Adrenal gland (tissue), 9 donors: ENCODE measurements at regions not wholly inside any gene's neighbourhood (a gene's known extent, or its start where the extent isn't known, plus 50 kb on each side); places are given as distances from the start of the nearest gene placed in this dataset.

Experiments
- DNase-seq, 7 donors: peaks; one replicate each; pipeline ENCODE4 v3.0.0-alpha.2; 2019 to 2020
- H3K27ac ChIP-seq, 5 donors: fragments of 200-600 bp; sonication (generic) in 4 of 5; 1 replicate in 3 of 5; 2 replicates in 2 of 5; pipeline versions ENCODE4 v1.5.1 to v1.8.0; 2016 to 2020; ENCODE audit warnings: mild to moderate bottlenecking in 1 of 5
- H3K27me3 ChIP-seq: fragments of 200-600 bp; 2 replicates; pipeline ENCODE4 v1.8.0; 2021
- H3K36me3 ChIP-seq, 2 donors: fragments of 200-600 bp; replicated peaks in 1 of 2; 1 replicate in 1 of 2; 2 replicates in 1 of 2; pipeline versions ENCODE4 v1.5.1 to v1.8.0; 2018 to 2022
- H3K4me1 ChIP-seq, 2 donors: fragments of 200-600 bp; replicated peaks in 1 of 2; 1 replicate in 1 of 2; 2 replicates in 1 of 2; pipeline versions ENCODE4 v1.5.1 to v1.8.0; 2018 to 2021
- H3K4me3 ChIP-seq, 4 donors: fragments of 200-600 bp; sonication (generic) in 3 of 4; one replicate each; pipeline ENCODE4 v1.5.1; 2016 to 2018
- H3K9me3 ChIP-seq, 3 donors: fragments of 200-600 bp; sonication (generic) in 1 of 3; replicated peaks in 1 of 3; 1 replicate in 2 of 3; 2 replicates in 1 of 3; pipeline versions ENCODE4 v1.5.1 to v1.8.0; 2016 to 2021
- POLR2A ChIP-seq, 2 donors: fragments of 450-650 bp; IDR thresholded peaks; one replicate each; pipeline ENCODE4 v1.6.1; 2017; ENCODE audit warnings: antibody characterized with exemption in 2 of 2, mild to moderate bottlenecking in 2 of 2, moderate library complexity in 1 of 2
- WGBS, 4 donors: extraction: QIAGEN DNeasy Blood & Tissue Kit in 2 of 4; methylation state at CpG; one replicate each; pipeline versions ENCODE4 v1.1.5 to v1.1.7; 2013 to 2017; 5-methylcytosine and 5-hydroxymethylcytosine counted together
- intact Hi-C, 2 donors: fragments of 100-400 bp; cut with DNase I; formaldehyde crosslinking; loops; one replicate each; pipeline versions ENCODE4 v1.14.1 to v1.15.0; 2022 to 2023
- TF ChIP-seq, protein P1 (sequence below), 6 experiments: fragments of 450-650 bp in 4 of 6; fragments of 200-600 bp in 2 of 6; sonication (generic) in 1 of 6; IDR thresholded peaks; 1 replicate in 5 of 6; 2 replicates in 1 of 6; pipeline versions ENCODE4 v1.5.1 to v1.8.0; 2016 to 2021; ENCODE audit warnings: antibody characterized with exemption in 6 of 6, mild to moderate bottlenecking in 2 of 6, moderate library complexity in 1 of 6
- donor health status: healthy with polysubstance abuse.
- donor health status: Bipolar disorder and iron deficiency.
- donor health status: DM: yes; HTN: yes; CAD: no.
- donor health status: DM: no; HTN: no; CAD: no.
- donor health status: DM: no; HTN: no; CAD: no.

DNA sequence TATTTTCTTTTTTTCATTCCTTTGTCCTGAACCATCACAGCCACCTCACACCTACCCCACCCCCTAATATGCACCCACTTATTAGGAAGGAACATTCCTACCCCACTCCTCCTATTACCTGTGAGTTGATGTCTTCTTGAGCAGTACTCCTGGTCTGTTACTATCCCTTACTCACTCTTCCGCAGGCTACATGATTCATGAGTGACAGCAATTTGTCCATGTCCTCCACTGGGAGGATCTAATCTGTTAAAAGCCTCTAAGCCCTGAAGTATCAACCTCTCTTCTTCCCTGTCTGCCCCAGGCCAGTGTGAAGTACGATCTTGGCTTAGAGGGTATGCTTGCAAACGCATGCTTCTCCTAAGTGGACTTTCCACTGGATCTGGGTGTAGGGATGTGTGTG is 75.6 kb upstream of the RFX8 start:
- no peak for TF ChIP-seq POLR2A (IDR thresholded peaks at IDR 0.05)
- TF ChIP-seq, protein P1, sequence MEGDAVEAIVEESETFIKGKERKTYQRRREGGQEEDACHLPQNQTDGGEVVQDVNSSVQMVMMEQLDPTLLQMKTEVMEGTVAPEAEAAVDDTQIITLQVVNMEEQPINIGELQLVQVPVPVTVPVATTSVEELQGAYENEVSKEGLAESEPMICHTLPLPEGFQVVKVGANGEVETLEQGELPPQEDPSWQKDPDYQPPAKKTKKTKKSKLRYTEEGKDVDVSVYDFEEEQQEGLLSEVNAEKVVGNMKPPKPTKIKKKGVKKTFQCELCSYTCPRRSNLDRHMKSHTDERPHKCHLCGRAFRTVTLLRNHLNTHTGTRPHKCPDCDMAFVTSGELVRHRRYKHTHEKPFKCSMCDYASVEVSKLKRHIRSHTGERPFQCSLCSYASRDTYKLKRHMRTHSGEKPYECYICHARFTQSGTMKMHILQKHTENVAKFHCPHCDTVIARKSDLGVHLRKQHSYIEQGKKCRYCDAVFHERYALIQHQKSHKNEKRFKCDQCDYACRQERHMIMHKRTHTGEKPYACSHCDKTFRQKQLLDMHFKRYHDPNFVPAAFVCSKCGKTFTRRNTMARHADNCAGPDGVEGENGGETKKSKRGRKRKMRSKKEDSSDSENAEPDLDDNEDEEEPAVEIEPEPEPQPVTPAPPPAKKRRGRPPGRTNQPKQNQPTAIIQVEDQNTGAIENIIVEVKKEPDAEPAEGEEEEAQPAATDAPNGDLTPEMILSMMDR (IDR thresholded peaks at IDR 0.05): no peak
- 71 to 95% (median 91%) methylated on average over 3 of the region's 3 CpGs for WGBS, 4 donors

DNA sequence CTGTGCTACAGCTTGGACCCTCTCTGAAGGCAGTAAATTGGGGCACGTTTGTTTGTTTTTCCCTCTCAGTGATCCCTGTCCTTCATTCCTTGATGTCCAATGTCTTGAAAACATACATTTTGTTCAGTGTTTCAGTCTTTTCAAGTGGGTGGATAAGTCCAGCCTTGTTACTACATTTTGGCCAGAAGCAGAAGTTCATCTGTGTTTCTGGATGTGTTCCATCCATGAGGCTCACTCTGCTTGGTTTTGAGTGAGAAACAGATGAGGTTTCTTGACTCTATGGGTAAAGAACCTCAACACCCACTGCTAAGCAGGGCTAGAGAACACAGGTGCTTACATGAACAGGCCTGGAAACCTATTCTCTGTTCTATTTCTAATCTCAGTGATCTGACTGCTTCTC is 74.5 kb upstream of the RFX8 start:
- no peak for DNase-seq
- no peaks in the 10 kb centered on the region for H3K9me3 ChIP-seq
- intact Hi-C loops: no loop called here
- no peaks in the 10 kb centered on the region for H3K36me3 ChIP-seq
- WGBS, 4 donors: 50 to 72% (median 55%) methylated on average over 1 of the region's 1 CpG
- H3K4me1 ChIP-seq: no peaks in the 10 kb centered on the region
- TF ChIP-seq, protein P1 (IDR thresholded peaks at IDR 0.05): no peak
- TF ChIP-seq POLR2A (IDR thresholded peaks at IDR 0.05): no peak
- no peak overlapping the region for H3K27ac ChIP-seq
- H3K27me3 ChIP-seq: no peaks in the 10 kb centered on the region
- H3K4me3 ChIP-seq: no peak overlapping the region

More for the DNA sequence above, 75.6 kb upstream of the RFX8 start:
- Histone ChIP-seq H3K36me3 (no peaks in the 10 kb centered on the region), H3K4me3 (no peak overlapping the region), H3K4me1 (no peaks in the 10 kb centered on the region), H3K27ac (no peak overlapping the region), H3K27me3 (no peaks in the 10 kb centered on the region), H3K9me3 (no peaks in the 10 kb centered on the region)
- intact Hi-C loops: no loop called here
- no peak for DNase-seq

DNA sequence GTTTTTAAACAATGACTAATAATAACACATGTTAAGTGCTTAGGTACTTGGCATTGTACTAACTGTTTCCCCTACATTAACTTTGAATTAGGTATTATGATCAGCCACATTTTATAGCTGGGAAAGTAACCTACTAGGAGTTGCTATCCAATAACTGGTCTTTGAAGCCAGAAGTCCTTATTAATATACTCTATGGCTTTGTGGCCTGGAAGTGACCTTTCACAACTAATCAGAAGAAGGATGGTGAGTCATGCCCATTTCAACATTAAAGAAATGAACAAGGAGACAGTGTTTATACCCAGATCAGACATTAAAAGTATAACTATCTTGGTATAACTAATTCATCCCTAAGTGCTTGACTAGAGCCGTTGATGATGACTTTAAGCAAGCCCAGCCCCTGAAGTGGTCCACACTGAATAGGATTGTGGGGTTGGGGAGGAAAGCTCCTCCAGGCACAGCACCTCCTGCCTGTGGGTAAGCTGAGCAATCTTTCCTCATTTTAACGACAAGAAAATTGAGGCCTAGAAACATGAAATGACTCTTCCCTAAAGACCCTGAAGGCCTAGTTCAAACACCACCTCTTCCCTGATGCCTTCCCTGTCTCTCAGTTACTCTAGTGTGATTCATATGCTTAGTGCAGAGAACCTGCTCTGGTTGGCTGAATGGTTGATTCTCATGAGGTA is 71.6 kb upstream of the RFX8 start:
- TF ChIP-seq, protein P1 (IDR thresholded peaks at IDR 0.05): no peak
- TF ChIP-seq POLR2A (IDR thresholded peaks at IDR 0.05): no peak
- H3K27me3 ChIP-seq: no peaks in the 10 kb centered on the region
- intact Hi-C loops: no loop called here
- no peaks in the 10 kb centered on the region for H3K36me3 ChIP-seq
- H3K9me3 ChIP-seq: peaks cover 0 to 6% (median 0%) of the 10 kb centered on the region in 3 donors
- DNase-seq: no peak
- WGBS, 4 donors: 77 to 84% (median 80%) methylated on average over 2 of the region's 2 CpGs
- no peak overlapping the region for H3K27ac ChIP-seq
- H3K4me1 ChIP-seq: no peaks in the 10 kb centered on the region
- H3K4me3 ChIP-seq: no peak overlapping the region

DNA sequence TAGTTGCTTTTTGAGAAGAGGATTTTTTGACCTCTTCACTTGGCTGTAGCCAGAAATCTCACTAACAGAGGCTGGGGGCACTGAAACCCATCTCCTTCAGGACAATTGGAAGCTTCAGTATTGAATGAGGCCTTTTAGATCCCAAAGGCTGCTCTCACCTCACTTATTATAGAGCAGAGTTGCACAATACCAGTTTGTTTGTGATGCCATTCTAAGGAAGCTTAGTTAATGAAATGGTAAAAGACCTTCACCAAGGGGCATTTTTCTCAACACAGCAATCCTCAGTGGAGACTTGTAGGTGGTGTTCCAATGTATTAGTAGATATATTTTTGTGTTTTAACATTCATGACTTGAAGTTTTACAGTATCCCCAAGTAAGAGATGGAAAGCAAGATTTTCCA is 71.0 kb upstream of the RFX8 start:
- H3K27me3 ChIP-seq: no peaks in the 10 kb centered on the region
- no peak for TF ChIP-seq POLR2A (IDR thresholded peaks at IDR 0.05)
- TF ChIP-seq, protein P1 (IDR thresholded peaks at IDR 0.05): no peak
- no peak overlapping the region for H3K27ac ChIP-seq
- no peak overlapping the region for H3K4me3 ChIP-seq
- no peak for DNase-seq
- intact Hi-C loops: no loop called here
- peaks cover 0 to 6% (median 0%) of the 10 kb centered on the region in 3 donors for H3K9me3 ChIP-seq
- H3K4me1 ChIP-seq: no peaks in the 10 kb centered on the region
- H3K36me3 ChIP-seq: no peaks in the 10 kb centered on the region
